Testis (tissue), 2 donors: ENCODE measurements at regions not wholly inside any gene's neighbourhood (a gene's known extent, or its start where the extent isn't known, plus 50 kb on each side); places are given as distances from the start of the nearest gene placed in this dataset.

Experiments used
- DNase-seq: peaks from one replicate; pipeline ENCODE4 v3.0.0-alpha.2; 2019
- H3K27ac ChIP-seq, 2 donors: fragments of 200-600 bp; sonication (generic); one replicate each; pipeline ENCODE4 v1.5.1; 2019
- H3K27me3 ChIP-seq: fragments of 200-600 bp; sonication (generic); one replicate; pipeline ENCODE4 v1.5.1; 2019
- H3K36me3 ChIP-seq: fragments of 200-600 bp; sonication (generic); one replicate; pipeline ENCODE4 v1.5.1; 2017; ENCODE audit warnings: low read depth; ENCODE audit errors: missing control alignments
- H3K4me1 ChIP-seq: fragments of 200-600 bp; sonication (generic); one replicate; pipeline ENCODE4 v1.5.1; 2019
- H3K4me3 ChIP-seq, 2 donors: fragments of 200-600 bp; sonication (generic); one replicate each; pipeline ENCODE4 v1.5.1; 2017 to 2019
- H3K9me3 ChIP-seq: fragments of 200-600 bp; sonication (generic); one replicate; pipeline ENCODE4 v1.5.1; 2017
- CTCF ChIP-seq, 3 experiments: fragments of 450-650 bp in 2 of 3; fragments of 200-600 bp in 1 of 3; sonication (generic) in 1 of 3; IDR thresholded peaks; one replicate each; pipeline ENCODE4 v1.5.1; 2016 to 2019; ENCODE audit warnings: antibody characterized with exemption in 3 of 3, mild to moderate bottlenecking in 2 of 3, moderate library complexity in 1 of 3
- POLR2A ChIP-seq: fragments of 450-650 bp; IDR thresholded peaks from one replicate; pipeline ENCODE4 v1.6.1; 2017; ENCODE audit warnings: antibody characterized with exemption, mild to moderate bottlenecking, moderate library complexity
- whole genome bisulfite sequencing, 2 donors: methylation state at CpG; one replicate each; pipeline ENCODE4 v1.1.5; 2018; 5-methylcytosine and 5-hydroxymethylcytosine counted together
- intact Hi-C: fragments of 100-400 bp; cut with DNase I; formaldehyde crosslinking; loops from one replicate; pipeline ENCODE4 v1.15.1; 2023; ENCODE audit warnings: low total_unique reads

- no peak overlapping the region for H3K4me3 ChIP-seq
- no peaks in the 10 kb centered on the region for H3K4me1 ChIP-seq
- no peak for TF ChIP-seq POLR2A
- TF ChIP-seq CTCF (IDR thresholded peaks at IDR 0.05), result no peak
- intact Hi-C loops, result no loop called here
- no peak for DNase-seq
- H3K36me3 ChIP-seq, result no peaks in the 10 kb centered on the region
- WGBS, 2 donors, result 60 to 69% methylated on average over 2 of the region's 2 CpGs
- no peaks in the 10 kb centered on the region for H3K27me3 ChIP-seq
- no peaks in the 10 kb centered on the region for H3K9me3 ChIP-seq
- no peak overlapping the region for H3K27ac ChIP-seq
These were observed 438.2 kb downstream of the EPHA4 start for GRCh38 chr2:221133941-221134340.

- TF ChIP-seq POLR2A, result no peak
- no peak for TF ChIP-seq CTCF (IDR thresholded peaks at IDR 0.05)
- no peaks in the 10 kb centered on the region for H3K36me3 ChIP-seq
- WGBS, 2 donors, result 96 to 98% methylated on average over 3 of the region's 3 CpGs
- no peaks in the 10 kb centered on the region for H3K4me1 ChIP-seq
- DNase-seq, result no peak
- intact Hi-C loops, result no loop called here
- no peaks in the 10 kb centered on the region for H3K9me3 ChIP-seq
- H3K27ac ChIP-seq, result no peak overlapping the region
- H3K4me3 ChIP-seq, result no peak overlapping the region
- H3K27me3 ChIP-seq, result no peaks in the 10 kb centered on the region
These were observed 437.4 kb downstream of the EPHA4 start for GRCh38 chr2:221134718-221135117.

GRCh38 chr2:221135699-221136098 lies 436.4 kb downstream of the EPHA4 start:
- intact Hi-C loops, result no loop called here
- H3K36me3 ChIP-seq, result no peaks in the 10 kb centered on the region
- no peak overlapping the region for H3K4me3 ChIP-seq
- H3K4me1 ChIP-seq, result no peaks in the 10 kb centered on the region
- no peak overlapping the region for H3K27ac ChIP-seq
- H3K9me3 ChIP-seq, result no peaks in the 10 kb centered on the region
- H3K27me3 ChIP-seq, result no peaks in the 10 kb centered on the region
- TF ChIP-seq CTCF (IDR thresholded peaks at IDR 0.05) (no peak), POLR2A (no peak)
- DNase-seq, result no peak
- WGBS, 2 donors, result 44 to 59% methylated on average over 1 of the region's 1 CpG

GRCh38 chr2:221137385-221137784 lies 434.7 kb downstream of the EPHA4 start:
- Histone ChIP-seq H3K36me3 (no peaks in the 10 kb centered on the region), H3K27ac (no peak overlapping the region), H3K4me3 (no peak overlapping the region), H3K27me3 (no peaks in the 10 kb centered on the region), H3K9me3 (no peaks in the 10 kb centered on the region), H3K4me1 (no peaks in the 10 kb centered on the region)
- DNase-seq, result no peak
- WGBS, 2 donors, result 63 to 76% methylated on average over 2 of the region's 2 CpGs
- TF ChIP-seq CTCF (IDR thresholded peaks at IDR 0.05), result no peak
- no peak for TF ChIP-seq POLR2A
- intact Hi-C loops, result no loop called here

GRCh38 chr2:221142341-221142740 lies 429.8 kb downstream of the EPHA4 start:
- Histone ChIP-seq H3K27ac (no peak overlapping the region), H3K27me3 (no peaks in the 10 kb centered on the region), H3K9me3 (no peaks in the 10 kb centered on the region), H3K36me3 (no peaks in the 10 kb centered on the region), H3K4me1 (no peaks in the 10 kb centered on the region), H3K4me3 (no peak overlapping the region)
- 78 to 89% methylated on average over 7 of the region's 7 CpGs for WGBS, 2 donors
- TF ChIP-seq CTCF (IDR thresholded peaks at IDR 0.05) (no peak), POLR2A (no peak)
- intact Hi-C loops, result no loop called here
- no peak for DNase-seq
